Dermis microvascular lymphatic vessel endothelial cell (primary cell): ENCODE measurements at regions not wholly inside any gene's neighbourhood (a gene's known extent, or its start where the extent isn't known, plus 50 kb on each side); places are given as distances from the start of the nearest gene placed in this dataset.

ENCODE experiments used
- DNase-seq, 2 donors: peaks; one replicate each; pipeline versions ENCODE4 v3.0.0 to v3.0.0-alpha.2; 2010; ENCODE audit warnings: low read depth in 2 of 2

- DNase-seq: no peak
These were observed 518.5 kb downstream of the EPHA3 start for GRCh38 chr3:89625945-89626344.

GRCh38 chr3:89628856-89629670 lies 521.6 kb downstream of the EPHA3 start:
- no peak for DNase-seq

GRCh38 chr3:89635137-89635536 lies 527.7 kb downstream of the EPHA3 start:
- no peak for DNase-seq

- DNase-seq: no peak
These were observed 537.3 kb downstream of the EPHA3 start for GRCh38 chr3:89644716-89645115.

GRCh38 chr3:89649431-89649830 lies 542.0 kb downstream of the EPHA3 start:
- no peak for DNase-seq

GRCh38 chr3:89654031-89654430 lies 546.6 kb downstream of the EPHA3 start:
- no peak for DNase-seq

- DNase-seq: no peak
These were observed 549.0 kb downstream of the EPHA3 start for GRCh38 chr3:89656388-89656787.

GRCh38 chr3:89679686-89680085 lies 572.3 kb downstream of the EPHA3 start:
- no peak for DNase-seq

- no peak for DNase-seq
These were observed 575.1 kb downstream of the EPHA3 start for GRCh38 chr3:89682556-89682955.

- no peak for DNase-seq
These were observed 578.3 kb downstream of the EPHA3 start for GRCh38 chr3:89685731-89686130.

GRCh38 chr3:89690646-89691045 lies 583.2 kb downstream of the EPHA3 start:
- DNase-seq: no peak

GRCh38 chr3:89692601-89693000 lies 585.2 kb downstream of the EPHA3 start:
- DNase-seq: no peak

GRCh38 chr3:89697321-89697916 lies 590.0 kb downstream of the EPHA3 start:
- no peak for DNase-seq

- no peak for DNase-seq
These were observed 590.9 kb downstream of the EPHA3 start for GRCh38 chr3:89698208-89698830.

GRCh38 chr3:89699229-89699628 lies 591.8 kb downstream of the EPHA3 start:
- DNase-seq: no peak

GRCh38 chr3:89699771-89700170 lies 592.4 kb downstream of the EPHA3 start:
- no peak for DNase-seq

GRCh38 chr3:89702404-89702803 lies 595.0 kb downstream of the EPHA3 start:
- DNase-seq: no peak

- DNase-seq: no peak
These were observed 605.8 kb downstream of the EPHA3 start for GRCh38 chr3:89713196-89713595.

GRCh38 chr3:89714237-89714636 lies 606.8 kb downstream of the EPHA3 start:
- no peak for DNase-seq

- DNase-seq: no peak
These were observed 632.9 kb downstream of the EPHA3 start for GRCh38 chr3:89740080-89740880.

- DNase-seq: no peak
These were observed 633.4 kb downstream of the EPHA3 start for GRCh38 chr3:89740881-89741177.

GRCh38 chr3:89742546-89742945 lies 635.1 kb downstream of the EPHA3 start:
- no peak for DNase-seq
